ENCODE measurements at regions not wholly inside any gene's neighbourhood (a gene's known extent, or its start where the extent isn't known, plus 50 kb on each side); places are given as distances from the start of the nearest gene placed in this dataset.

DNA sequence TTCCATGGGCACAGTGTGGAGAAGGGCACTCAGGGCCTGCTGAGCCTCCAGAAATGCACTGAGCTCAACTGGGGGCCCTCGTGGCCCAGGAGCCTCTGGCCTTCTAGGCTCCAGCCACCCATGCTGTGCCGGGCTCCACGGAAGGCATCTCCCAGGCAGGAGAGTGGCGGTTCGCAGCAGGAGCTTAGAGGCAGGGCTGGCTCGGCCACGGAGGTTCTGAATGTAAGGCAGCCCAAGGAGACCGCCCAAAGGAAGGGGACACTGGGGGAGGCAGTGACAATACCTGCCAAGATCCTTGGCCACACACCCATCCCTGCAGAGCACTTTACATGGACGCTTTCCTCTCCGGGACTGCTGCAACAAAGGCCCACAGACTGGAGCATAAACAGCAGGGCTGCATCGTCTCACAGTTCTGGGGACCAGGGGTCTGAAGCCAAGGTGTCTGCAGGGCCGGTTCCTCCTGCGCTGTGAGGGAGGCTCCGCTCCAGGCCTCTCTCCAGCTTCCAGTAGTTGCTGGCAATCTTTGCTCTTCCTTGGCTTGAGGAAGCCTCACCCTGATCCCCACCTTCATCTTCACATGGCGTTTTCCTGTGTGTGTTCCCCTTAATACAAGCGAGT lies 128.2 kb upstream of the CDH4 start:
- no peaks in the 10 kb centered on the region for H3K27me3 Mint-ChIP-seq (ENCODE audit: low read depth)
- no peak overlapping the region for H3K27ac Mint-ChIP-seq (ENCODE audit: unreplicated experiment)
- no peak for DNase-seq (ENCODE audit: low read depth, low spot score)
- H3K36me3 Mint-ChIP-seq (ENCODE audit: low read depth) = no peaks in the 10 kb centered on the region
- no peaks in the 10 kb centered on the region for H3K9me3 Mint-ChIP-seq
- TF ChIP-seq CTCF (conservative IDR thresholded peaks at IDR 0.05) = no peak
- H3K4me3 Mint-ChIP-seq = no peak overlapping the region
- peaks cover 15% of the 10 kb centered on the region for H3K4me1 Mint-ChIP-seq

- H3K27me3 Mint-ChIP-seq (ENCODE audit: low read depth) = no peaks in the 10 kb centered on the region
- no peak overlapping the region for H3K4me3 Mint-ChIP-seq
- no peak overlapping the region for H3K27ac Mint-ChIP-seq (ENCODE audit: unreplicated experiment)
- H3K9me3 Mint-ChIP-seq = no peaks in the 10 kb centered on the region
- no peak for TF ChIP-seq CTCF (conservative IDR thresholded peaks at IDR 0.05)
- no peak for DNase-seq (ENCODE audit: low read depth, low spot score)
- H3K36me3 Mint-ChIP-seq (ENCODE audit: low read depth) = no peaks in the 10 kb centered on the region
- peaks cover 10% of the 10 kb centered on the region for H3K4me1 Mint-ChIP-seq
Measured at GRCh38 chr20:61125076-61125475, 127.0 kb upstream of the CDH4 start.

DNA sequence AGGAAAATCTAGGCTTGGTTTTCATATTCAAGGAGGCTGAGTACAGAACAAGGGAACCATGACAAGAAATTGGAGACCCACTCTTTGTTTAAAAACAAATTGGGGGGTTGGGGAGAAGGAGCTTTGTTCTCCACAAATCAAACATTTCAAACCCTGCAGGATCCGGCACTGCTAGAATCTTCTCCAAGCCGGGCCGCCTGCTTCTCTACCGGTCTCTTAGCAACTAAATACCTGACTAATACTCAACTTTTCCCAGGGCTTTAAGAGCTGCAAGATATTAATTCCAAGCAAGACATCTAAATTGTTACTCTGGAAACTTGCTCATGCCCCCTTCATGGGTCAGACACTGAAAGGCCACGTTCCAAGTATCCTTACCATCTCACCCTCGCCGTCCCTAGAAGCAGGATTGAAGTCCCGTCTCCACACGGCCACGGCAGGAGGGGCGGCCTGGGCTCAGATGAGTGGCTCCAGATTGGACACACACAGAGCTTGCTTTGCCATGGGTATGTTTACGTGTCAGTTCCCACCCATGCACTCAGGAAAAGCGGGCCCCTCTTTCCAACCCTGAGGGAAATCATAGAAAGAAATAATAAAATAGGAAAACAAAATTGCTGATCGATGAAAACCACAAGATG lies 126.4 kb upstream of the CDH4 start:
- H3K4me1 Mint-ChIP-seq = peaks cover 7% of the 10 kb centered on the region
- H3K27ac Mint-ChIP-seq (ENCODE audit: unreplicated experiment) = no peak overlapping the region
- no peaks in the 10 kb centered on the region for H3K36me3 Mint-ChIP-seq (ENCODE audit: low read depth)
- peaks cover 2% of the 10 kb centered on the region for H3K27me3 Mint-ChIP-seq (ENCODE audit: low read depth)
- H3K4me3 Mint-ChIP-seq = no peak overlapping the region
- no peak for DNase-seq (ENCODE audit: low read depth, low spot score)
- H3K9me3 Mint-ChIP-seq = no peaks in the 10 kb centered on the region
- no peak for TF ChIP-seq CTCF (conservative IDR thresholded peaks at IDR 0.05)

DNA sequence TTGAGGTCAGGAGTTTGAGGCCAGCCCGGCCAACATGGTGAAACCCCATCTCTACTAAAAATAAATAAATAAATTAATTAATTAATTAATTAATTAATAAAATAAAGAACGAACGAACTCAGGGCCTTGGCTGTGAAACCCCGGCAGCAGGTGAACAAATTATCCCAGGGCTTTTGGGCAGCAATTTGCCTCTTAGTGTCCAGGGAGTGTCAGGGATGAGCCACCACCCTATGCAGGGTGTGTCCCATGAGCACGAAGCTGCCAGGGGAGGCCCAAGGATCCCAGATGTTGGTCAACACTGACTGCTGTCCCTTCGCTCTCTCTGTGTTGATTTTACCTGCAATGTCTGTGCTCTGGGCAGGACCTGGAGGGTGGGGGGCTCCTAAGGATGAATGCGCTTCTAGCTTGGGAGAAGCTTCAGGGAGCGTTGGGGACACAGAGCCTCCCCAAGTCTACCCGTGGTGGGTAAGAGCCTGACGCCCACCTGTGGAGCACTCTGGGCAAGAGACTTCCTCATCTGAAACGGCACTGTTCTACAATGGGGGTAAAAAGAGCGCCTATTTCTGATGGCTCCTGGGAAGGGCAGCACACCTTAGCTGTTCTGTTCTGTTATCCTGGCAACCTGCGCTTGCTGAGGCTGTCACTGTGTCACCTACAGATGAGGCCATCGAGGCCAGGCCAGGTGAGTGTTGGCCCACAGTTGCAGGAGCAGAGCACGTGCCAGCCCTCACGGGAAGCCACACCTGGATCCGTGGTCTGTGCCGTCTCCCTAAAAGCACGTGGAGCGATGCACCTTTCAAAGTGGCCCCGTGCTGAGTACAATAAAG lies 125.5 kb upstream of the CDH4 start:
- no peaks in the 10 kb centered on the region for H3K36me3 Mint-ChIP-seq (ENCODE audit: low read depth)
- H3K27me3 Mint-ChIP-seq (ENCODE audit: low read depth) = peaks cover 2% of the 10 kb centered on the region
- no peak overlapping the region for H3K4me3 Mint-ChIP-seq
- H3K4me1 Mint-ChIP-seq = peaks cover 4% of the 10 kb centered on the region
- no peak for DNase-seq (ENCODE audit: low read depth, low spot score)
- no peak for TF ChIP-seq CTCF (conservative IDR thresholded peaks at IDR 0.05)
- H3K9me3 Mint-ChIP-seq = no peaks in the 10 kb centered on the region
- H3K27ac Mint-ChIP-seq (ENCODE audit: unreplicated experiment) = no peak overlapping the region

DNA sequence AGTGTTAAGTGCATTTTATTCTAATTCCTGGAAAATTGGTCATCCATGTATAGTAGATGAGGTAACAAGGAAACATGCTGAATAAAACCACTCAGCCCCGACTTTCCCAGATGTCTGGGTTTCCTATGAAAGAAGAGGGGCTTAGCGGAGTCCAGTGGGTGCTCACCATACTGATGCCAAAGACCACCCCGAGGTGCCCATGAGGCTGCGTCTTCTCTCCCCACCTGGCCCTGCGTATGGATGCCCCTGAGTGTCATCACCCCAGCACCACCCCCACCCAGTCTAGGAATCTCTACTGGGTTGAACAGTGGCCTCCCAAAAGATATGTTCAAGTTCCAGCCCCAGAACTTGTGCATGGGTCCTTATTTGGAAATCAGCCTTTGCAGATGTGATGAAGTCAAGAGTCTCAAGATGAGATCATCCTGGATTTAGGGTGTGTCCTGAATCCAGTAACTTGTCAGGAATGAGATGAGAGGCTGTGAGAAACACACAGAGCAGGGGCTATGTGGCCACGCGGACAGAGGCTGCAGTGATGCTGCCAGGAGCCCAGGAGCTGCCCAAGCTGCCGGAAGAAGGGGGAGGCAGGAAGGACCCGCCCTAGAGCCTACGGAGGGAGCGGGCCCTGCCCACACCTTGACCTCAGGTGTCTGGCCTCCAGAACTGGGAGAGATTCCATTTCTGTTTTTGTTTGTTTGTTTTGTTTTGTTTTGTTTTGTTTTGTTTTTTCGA lies 124.6 kb upstream of the CDH4 start:
- H3K4me3 Mint-ChIP-seq = no peak overlapping the region
- peaks cover 4% of the 10 kb centered on the region for H3K4me1 Mint-ChIP-seq
- TF ChIP-seq CTCF (conservative IDR thresholded peaks at IDR 0.05) = no peak
- no peak overlapping the region for H3K27ac Mint-ChIP-seq (ENCODE audit: unreplicated experiment)
- peaks cover 2% of the 10 kb centered on the region for H3K27me3 Mint-ChIP-seq (ENCODE audit: low read depth)
- H3K36me3 Mint-ChIP-seq (ENCODE audit: low read depth) = no peaks in the 10 kb centered on the region
- H3K9me3 Mint-ChIP-seq = no peaks in the 10 kb centered on the region
- DNase-seq (ENCODE audit: low read depth, low spot score) = no peak

Measured in neural crest cell (in vitro differentiated cells).